HG02798 (cell line): ENCODE measurements at regions not wholly inside any gene's neighbourhood (a gene's known extent, or its start where the extent isn't known, plus 50 kb on each side); places are given as distances from the start of the nearest gene placed in this dataset.

Experiments
- ATAC-seq: cut with Tn5 transposase; IDR thresholded peaks from one replicate; pipeline ENCODE4 v1.9.1; 2021; ENCODE audit warnings: mild to moderate bottlenecking; ENCODE audit not compliant: unreplicated experiment, poor library complexity

DNA sequence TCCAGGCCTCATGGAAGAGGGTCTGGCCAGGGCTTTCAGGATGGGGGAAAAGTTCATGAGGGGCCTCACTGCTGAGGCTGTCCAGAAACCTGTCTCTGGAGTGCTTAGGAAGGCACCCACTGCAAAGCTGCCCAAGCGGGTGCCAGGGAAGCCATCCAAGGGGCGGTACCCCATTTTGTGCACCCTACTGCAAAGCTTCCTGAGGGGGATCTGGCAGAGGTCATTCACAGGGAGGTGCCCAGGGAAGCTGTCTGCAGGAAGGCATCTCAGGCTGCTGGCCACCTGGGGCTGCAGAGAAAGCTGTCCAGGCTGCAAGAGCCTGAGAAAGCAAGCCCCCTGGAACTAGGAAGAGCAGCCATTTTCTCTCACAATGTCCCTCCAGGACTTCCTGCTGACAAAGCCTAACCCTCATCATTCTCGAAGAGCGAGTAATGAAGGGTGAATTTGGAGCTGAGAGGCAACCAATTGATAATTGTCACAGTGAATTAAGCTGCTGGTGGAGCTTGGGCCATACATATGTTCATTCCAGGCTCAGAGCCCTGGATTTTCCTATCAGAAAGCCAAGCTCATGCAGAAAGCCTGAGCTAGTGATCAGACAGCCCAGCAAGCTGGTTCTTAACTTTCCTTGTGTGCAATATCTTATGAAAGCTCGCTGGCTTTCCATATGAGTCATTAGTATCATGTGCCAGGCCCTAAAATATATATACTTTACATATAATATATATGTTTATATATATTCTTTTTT is 62.2 kb upstream of the SLC22A16 start:
- ATAC-seq, result no peak

DNA sequence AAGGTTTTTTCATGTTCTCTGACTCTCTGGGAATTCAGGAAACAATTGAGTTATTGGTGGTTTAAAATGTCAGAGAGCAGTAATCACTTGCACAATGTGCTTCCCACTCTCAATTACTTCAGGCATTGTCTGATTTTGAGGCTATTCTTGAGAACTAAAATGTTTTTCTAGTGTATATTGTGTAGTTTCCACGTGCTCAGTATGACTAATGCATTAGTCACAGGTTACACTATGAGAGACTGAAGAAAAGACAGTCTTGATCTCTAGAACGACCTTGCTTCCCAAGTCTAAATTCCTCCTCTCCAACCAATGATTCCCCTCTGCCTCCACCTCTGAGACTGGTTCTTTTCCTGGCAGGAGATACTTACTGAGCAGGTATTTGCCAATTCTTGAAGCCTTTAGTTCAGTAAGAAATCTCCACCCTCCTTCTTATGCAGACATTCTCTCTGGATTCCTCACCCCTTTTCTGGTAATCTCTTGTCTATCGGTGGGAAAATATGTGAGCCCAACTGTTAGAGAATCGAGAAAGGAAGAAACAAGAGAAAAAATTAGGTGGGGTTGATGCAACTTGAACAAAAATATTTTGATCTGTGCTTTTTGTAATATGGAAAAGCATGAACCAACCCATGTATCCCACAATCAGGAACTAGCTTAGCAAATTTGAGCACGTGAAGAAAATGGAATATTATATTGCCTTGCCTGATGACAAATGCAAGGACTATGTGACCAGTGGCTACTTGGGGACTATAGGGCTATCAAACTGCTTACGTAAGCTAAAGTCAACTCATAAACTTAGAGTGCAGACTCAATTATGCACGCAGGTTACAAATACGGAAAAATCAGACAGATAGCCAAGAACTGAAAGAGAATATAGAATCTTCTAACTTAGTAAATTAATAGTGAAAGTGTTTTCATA is 61.1 kb upstream of the SLC22A16 start:
- no peak for ATAC-seq

DNA sequence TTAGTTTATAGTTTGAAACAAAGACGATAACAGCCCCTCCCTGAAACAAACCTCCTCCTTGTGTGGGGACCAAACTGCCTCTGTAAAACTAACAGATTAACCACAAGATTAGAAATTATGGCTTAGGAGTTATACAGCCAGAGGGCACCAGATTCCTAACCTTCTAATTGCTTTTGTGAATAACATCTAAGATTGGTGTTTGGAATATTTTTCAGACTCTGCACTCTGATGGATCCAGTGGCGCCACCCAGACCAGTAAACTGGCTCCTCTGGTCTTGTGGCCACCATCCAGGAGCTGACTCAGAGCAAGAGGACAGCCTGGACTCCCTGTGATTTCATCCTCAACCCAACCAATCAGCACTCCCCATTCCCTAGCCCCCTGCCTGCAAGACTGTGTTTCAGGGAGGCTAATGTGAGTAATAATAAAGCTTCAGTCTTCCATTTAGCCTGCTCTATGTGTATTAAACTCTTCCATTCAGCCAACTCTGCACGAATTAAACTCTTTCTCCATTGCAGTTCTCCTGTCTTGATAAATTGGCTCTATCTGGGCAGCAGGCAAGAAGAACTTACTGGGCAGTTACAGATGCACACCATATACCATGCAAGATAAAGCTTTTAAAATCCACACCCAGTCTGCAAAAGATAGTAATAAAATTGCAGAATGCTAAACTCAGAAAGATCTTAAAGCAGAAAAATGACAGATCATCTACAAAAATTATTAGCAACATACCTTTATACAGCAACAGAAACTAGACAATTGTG is 58.5 kb upstream of the SLC22A16 start:
- ATAC-seq, result no peak

DNA sequence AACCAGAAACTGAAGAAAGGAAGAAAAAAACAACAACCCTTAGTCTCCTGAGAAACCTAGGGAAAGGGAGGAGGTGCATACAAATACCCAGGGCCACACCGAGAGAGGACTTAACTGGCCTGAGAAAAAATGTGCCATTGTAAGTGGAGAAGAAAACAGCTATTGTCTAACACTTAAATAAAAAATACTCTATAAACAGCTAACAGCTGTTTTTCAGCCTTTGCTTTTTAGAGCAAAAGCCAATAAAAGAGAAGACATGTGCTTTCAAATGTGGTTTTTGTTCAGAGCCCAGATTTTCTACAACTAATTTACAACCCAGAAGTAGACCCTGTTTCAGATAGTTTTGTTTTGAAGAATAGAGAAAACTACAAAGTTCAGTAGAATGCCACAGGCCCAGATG is 56.0 kb upstream of the SLC22A16 start:
- no peak for ATAC-seq

DNA sequence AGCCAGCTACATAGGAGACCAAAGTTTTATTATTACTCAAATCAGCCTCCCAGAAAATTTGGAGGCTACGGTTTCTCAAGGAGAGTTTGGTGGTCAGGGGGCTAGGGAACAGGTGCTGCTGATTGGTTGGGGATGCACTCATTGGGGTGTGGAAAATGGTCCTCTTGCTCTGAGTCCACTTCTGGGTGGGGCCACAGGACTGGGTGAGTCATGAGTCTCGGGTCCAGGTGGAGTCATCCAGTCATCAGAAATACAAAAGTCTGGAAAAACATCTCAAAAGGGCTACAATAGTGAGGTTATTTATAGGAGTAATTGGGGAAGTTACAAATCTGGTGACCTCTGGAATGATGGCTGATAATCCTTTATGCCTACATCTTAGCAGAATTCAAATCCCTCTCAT is 54.3 kb upstream of the SLC22A16 start:
- no peak for ATAC-seq

DNA sequence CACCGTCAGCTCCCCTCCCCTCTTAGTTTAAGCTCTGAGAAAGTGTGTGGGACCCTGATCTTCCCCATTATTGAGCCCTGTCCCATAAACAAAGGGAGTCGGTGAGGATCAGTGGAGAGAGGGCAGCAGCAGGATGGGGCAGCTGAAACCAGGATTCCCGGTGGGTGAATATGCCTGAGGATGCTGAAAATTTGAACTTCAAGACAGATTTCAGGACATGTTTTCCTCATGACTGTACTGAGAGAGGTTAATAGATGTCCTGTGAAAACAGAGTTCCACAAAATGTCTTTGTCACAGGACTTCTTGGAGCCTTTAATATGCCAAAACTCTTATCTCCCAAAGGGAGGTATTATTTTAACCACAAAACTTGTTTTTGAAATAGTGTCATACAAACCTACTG is 53.5 kb upstream of the SLC22A16 start:
- ATAC-seq, result no peak

DNA sequence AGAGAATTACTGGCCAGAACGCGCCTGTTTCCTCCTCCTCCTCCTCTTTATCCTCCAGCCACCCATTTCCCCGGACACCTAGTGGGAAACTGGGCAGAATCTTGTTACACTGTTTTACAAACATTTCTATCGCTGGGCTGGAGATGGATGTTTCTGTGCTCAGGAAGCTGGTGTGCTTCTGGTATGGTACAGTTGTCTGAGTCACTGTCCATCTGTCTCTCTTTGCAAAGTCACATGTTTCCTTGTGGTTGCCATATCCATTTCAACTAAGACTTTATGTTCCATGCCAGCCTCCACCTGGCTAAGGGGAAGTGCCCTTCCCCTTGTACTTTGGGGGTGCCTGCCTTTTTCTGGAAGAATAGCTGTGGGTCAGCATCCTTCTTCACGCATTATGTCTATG is 52.9 kb upstream of the SLC22A16 start:
- no peak for ATAC-seq

DNA sequence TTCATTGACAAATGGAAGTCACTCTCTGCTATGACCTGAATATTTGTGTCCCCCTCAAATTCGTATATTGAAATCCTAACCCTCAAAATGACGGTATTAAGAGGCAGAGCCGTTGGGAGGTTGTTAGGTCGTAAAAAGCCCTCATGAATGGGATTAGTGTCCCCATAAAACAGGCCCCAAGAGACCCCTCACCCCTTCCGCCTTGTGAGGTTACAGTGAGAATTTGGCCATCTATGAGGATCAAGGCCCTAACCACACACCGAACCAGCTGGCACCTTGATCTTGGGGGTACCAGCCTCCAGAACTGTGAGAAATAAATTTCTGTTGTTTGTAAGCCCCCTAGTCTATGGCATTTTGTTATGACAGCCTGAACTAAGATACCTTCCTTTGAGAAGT is 52.5 kb upstream of the SLC22A16 start:
- no peak for ATAC-seq

DNA sequence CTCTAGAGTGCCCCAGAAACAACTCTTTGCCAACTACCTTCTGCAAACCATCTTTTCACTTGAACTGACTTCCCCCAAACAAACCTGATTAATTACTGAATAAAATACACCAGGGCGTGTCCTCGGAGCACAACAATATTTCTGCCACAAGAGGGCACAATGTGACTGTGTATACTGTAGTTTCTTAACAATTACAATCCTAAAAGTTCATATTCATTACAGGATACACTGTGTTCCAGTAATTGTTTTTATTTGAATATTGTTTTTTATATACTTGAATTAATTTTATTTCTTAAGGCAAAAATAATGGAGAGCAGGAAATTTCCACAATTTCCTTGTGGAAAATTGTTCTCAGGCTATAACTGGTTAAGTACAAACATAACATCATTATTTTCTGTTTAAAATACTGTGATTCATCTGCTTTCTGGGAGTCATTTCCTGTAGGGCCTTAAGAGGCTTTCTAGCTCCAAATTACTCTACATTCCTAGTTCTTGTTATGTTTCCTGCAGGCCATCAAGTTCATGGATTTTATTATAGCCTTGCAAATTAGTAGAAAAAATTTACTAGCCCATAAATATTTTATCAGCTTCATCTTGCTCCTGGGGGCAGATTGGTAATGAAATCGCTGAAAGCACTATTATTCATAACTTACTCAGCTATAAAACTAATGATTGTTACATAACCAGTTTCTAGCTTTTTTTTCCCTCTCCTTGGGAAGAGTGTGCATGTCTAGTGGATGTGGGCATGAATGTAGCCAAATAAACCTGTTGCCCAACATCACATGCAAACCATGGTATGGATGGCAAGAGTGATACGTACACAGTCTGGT is 51.9 kb upstream of the SLC22A16 start:
- peak; percentile 56 for ATAC-seq

DNA sequence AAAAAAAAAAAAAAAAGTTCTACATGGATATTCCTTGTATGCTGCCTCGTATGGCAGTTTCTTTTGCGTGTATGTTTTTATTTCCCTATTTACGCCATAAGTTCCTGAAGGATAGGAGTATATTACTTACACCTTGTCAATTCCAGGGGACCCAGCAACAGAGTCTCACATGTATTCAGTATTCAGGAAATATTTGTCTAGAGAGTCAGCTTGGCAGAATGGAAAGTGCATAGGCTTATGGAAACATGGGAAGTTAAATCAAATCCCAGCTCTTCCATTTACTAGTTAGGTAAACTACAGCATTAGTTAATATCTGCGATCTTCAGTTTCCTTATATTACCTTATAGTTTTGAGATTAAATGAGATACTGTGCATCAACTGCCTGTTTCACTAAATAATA is 51.1 kb upstream of the SLC22A16 start:
- no peak for ATAC-seq

DNA sequence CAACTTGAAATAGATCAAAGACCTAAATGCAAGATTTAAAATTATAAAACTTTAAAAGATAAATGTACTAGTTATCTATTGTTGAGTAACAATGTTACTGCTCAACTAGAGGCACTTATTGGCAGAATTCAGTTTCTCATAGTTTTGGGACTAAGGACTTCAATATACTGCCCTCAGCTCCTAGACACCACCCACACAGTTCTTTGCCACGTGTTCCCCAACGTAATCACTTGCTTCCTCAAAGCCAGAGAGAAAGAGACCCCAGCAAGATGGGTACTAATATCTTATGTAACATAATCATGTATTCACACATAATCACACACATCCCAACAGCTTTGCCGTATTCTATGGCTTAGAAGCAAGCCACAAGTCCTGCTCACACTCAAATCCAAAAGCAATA is 50.3 kb upstream of the SLC22A16 start:
- ATAC-seq, result no peak
